ENCODE measurements at regions not wholly inside any gene's neighbourhood (a gene's known extent, or its start where the extent isn't known, plus 50 kb on each side); places are given as distances from the start of the nearest gene placed in this dataset.

DNA sequence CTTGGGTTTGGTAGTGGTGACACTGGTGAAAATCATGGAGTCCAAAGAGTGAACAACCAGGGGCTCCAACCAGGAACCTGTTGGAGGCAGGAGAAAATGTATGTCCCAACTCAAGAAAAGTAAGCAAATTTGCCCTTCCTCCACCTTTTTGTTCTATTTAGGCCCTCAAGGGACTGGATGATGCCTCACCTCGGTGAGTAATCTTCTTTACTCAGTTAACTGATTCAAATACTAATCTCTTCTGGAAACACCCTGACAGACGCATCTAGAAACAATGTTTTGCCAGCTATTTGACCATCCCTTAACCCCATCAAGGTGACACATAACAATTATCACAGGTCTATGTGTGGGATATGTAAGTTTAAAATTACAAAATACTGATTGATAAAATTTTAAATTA, 272.4 kb upstream of the FOXG1 start:
- dilution Hi-C loops (cut with HindIII; ENCODE audit: low sequenced_read_pairs, unreplicated experiment) = no loop called here
- intact Hi-C loops (cut with micrococcal nuclease) = no loop called here
- WGBS, 2 experiments (ENCODE audit: extremely low coverage in 2 of 2, insufficient read length in 1 of 2) = no CpG with 5 or more reads among the region's 2 CpGs

More for the DNA sequence above, 272.4 kb upstream of the FOXG1 start:
- Histone ChIP-seq H3K4me2 (ENCODE audit: low read depth, low read length) (no peak overlapping the region), H2AK5ac (ENCODE audit: low read depth, low read length) (no peak overlapping the region), H3K36me3 (ENCODE audit: control insufficient read depth, insufficient read depth, low read length) (no peaks in the 10 kb centered on the region), H3K4me3 (ENCODE audit: insufficient read depth, low read depth, low read length) (no peak overlapping the region), H3K4me1 (ENCODE audit: control insufficient read depth, insufficient read depth, low read length) (no peaks in the 10 kb centered on the region), H4K5ac (ENCODE audit: low read depth, low read length) (no peak overlapping the region), H3K23ac (ENCODE audit: low read depth, low read length) (no peak overlapping the region), H4K8ac (ENCODE audit: low read depth in 2 of 2, low read length in 2 of 2) (no peak overlapping the region), H4K91ac (ENCODE audit: insufficient read depth, low read depth, low read length) (no peak overlapping the region), H3K18ac (ENCODE audit: low read depth, low read length) (no peak overlapping the region), H3K9me1 (ENCODE audit: insufficient read depth, low read length) (no peaks in the 10 kb centered on the region), H2AK9ac (replicated peaks; ENCODE audit: low read depth, low read length, poor library complexity) (no peak overlapping the region), H3K27ac (ENCODE audit: insufficient read depth, low read length) (no peak overlapping the region), H4K20me1 (ENCODE audit: insufficient read depth, low read length) (no peaks in the 10 kb centered on the region), H3K9ac (ENCODE audit: low read depth, low read length) (no peak overlapping the region), H3K4ac (ENCODE audit: low read depth, low read length) (no peak overlapping the region), H2BK5ac (ENCODE audit: low read depth, low read length, poor library complexity, severe bottlenecking) (no peak overlapping the region), H3K9me3 (ENCODE audit: control insufficient read depth, insufficient read depth, low read length) (peaks cover 11% of the 10 kb centered on the region), H2BK15ac (ENCODE audit: low read depth, low read length) (no peak overlapping the region), H3K14ac (replicated peaks; ENCODE audit: low read depth, low read length) (no peak overlapping the region), H3K27me3 (ENCODE audit: control insufficient read depth, insufficient read depth, low read length) (no peaks in the 10 kb centered on the region), H2AFZ (replicated peaks; ENCODE audit: low read length, poor library complexity) (no peak overlapping the region), H2BK20ac (ENCODE audit: low read depth, low read length) (no peak overlapping the region), H3K56ac (ENCODE audit: extremely low read depth, insufficient read depth, low read length) (no peak overlapping the region), H3K79me1 (ENCODE audit: low read depth in 1 of 2, low read length in 2 of 2) (no peaks in the 10 kb centered on the region), H2BK120ac (ENCODE audit: low read depth, low read length) (no peak overlapping the region)
- in situ Hi-C loops (cut with MboI; ENCODE audit: low sequenced_read_pairs) = no loop called here
- DNase-seq (no peak), ATAC-seq (ENCODE audit: low read depth) (no peak)
- no TSS peak for BruUV-seq (replicated peaks)
- ChIA-PET POLR2A (ENCODE audit: unreplicated experiment) (no interaction called here), CTCF (no interaction called here)
- TF ChIP-seq RCOR1 (IDR thresholded peaks at IDR 0.05; ENCODE audit: insufficient replicate concordance, low read length) (no peak), RFX5 (IDR thresholded peaks at IDR 0.05; ENCODE audit: low read depth, low read length) (no peak), MAFK (IDR thresholded peaks at IDR 0.05; ENCODE audit: low read depth, low read length) (no peak)

All from IMR-90 (cell line).